Fibroblast of skin of left biceps (primary cell): ENCODE measurements at regions not wholly inside any gene's neighbourhood (a gene's known extent, or its start where the extent isn't known, plus 50 kb on each side); places are given as distances from the start of the nearest gene placed in this dataset.
"Not testable (repeated sequence)": the region's sequence is repeated elsewhere in the genome, so short reads cannot be mapped to it uniquely, and the experiment has no call there.

Experiments
- DNase-seq, 2 experiments: peaks; one replicate each; pipeline ENCODE4 v3.0.0-alpha.2; 2013; ENCODE audit warnings: low read depth in 2 of 2

GRCh38 chr16:77488652-77489051 is 53.8 kb upstream of the ADAMTS18 start:
- DNase-seq: no peak

GRCh38 chr16:77491091-77491490 is 56.3 kb upstream of the ADAMTS18 start:
- DNase-seq: no peak

GRCh38 chr16:77496934-77497333 is 62.1 kb upstream of the ADAMTS18 start:
- no peak for DNase-seq

- DNase-seq: no peak
Observed at GRCh38 chr16:77499373-77500285, 64.8 kb upstream of the ADAMTS18 start.

GRCh38 chr16:77500286-77500598 is 65.4 kb upstream of the ADAMTS18 start:
- DNase-seq: no peak

- no peak for DNase-seq
Observed at GRCh38 chr16:77500934-77501664, 66.3 kb upstream of the ADAMTS18 start.

GRCh38 chr16:77502448-77502847 is 67.6 kb upstream of the ADAMTS18 start:
- DNase-seq: no peak

GRCh38 chr16:77506492-77506891 is 71.7 kb upstream of the ADAMTS18 start:
- not testable (repeated sequence) for DNase-seq

- DNase-seq: no peak
Observed at GRCh38 chr16:77509051-77509450, 74.2 kb upstream of the ADAMTS18 start.

- no peak for DNase-seq
Observed at GRCh38 chr16:77509796-77510195, 75.0 kb upstream of the ADAMTS18 start.

- no peak for DNase-seq
Observed at GRCh38 chr16:77511053-77511452, 76.2 kb upstream of the ADAMTS18 start.

- DNase-seq: no peak
Observed at GRCh38 chr16:77514500-77515220, 79.8 kb upstream of the ADAMTS18 start.

GRCh38 chr16:77525226-77525625 is 90.4 kb upstream of the ADAMTS18 start:
- DNase-seq: not testable (repeated sequence)

- peak; percentile 88 to 89 for DNase-seq
Observed at GRCh38 chr16:77531752-77532151, 96.9 kb upstream of the ADAMTS18 start.

GRCh38 chr16:77536809-77537208 is 102.0 kb upstream of the ADAMTS18 start:
- DNase-seq: no peak

GRCh38 chr16:77539421-77540034 is 104.7 kb upstream of the ADAMTS18 start:
- DNase-seq: no peak

GRCh38 chr16:77540646-77541045 is 105.8 kb upstream of the ADAMTS18 start:
- peak in 1 of 2 experiments; percentile 29 for DNase-seq

- no peak for DNase-seq
Observed at GRCh38 chr16:77541165-77541564, 106.3 kb upstream of the ADAMTS18 start.

GRCh38 chr16:77548151-77548550 is 113.3 kb upstream of the ADAMTS18 start:
- no peak for DNase-seq

- DNase-seq: no peak
Observed at GRCh38 chr16:77548766-77549165, 113.9 kb upstream of the ADAMTS18 start.

- no peak for DNase-seq
Observed at GRCh38 chr16:77549876-77550275, 115.0 kb upstream of the ADAMTS18 start.

GRCh38 chr16:77551357-77551756 is 116.5 kb upstream of the ADAMTS18 start:
- peak in 1 of 2 experiments; percentile 28 for DNase-seq
